GM06990 (cell line): ENCODE measurements at regions not wholly inside any gene's neighbourhood (a gene's known extent, or its start where the extent isn't known, plus 50 kb on each side); places are given as distances from the start of the nearest gene placed in this dataset.

Experiments
- DNase-seq: peaks from one replicate; pipeline ENCODE4 v3.0.0-alpha.2; 2011; ENCODE audit not compliant: insufficient read length; ENCODE audit errors: extremely low read depth
- H3K27me3 ChIP-seq: replicated peaks from 2 replicates; pipeline ENCODE4 v1.6.0; 2011; ENCODE audit warnings: low read length; ENCODE audit not compliant: control insufficient read depth, insufficient read depth
- H3K36me3 ChIP-seq: 2 replicates; pipeline ENCODE4 v1.5.1; 2011; ENCODE audit warnings: low read length; ENCODE audit not compliant: control insufficient read depth, insufficient read depth
- H3K4me3 ChIP-seq: replicated peaks from 2 replicates; pipeline ENCODE4 v1.5.1; 2011; ENCODE audit warnings: low read depth, mild to moderate bottlenecking, control low read depth, low read length
- TF ChIP-seq, protein P1 (sequence below): IDR thresholded peaks from 2 replicates; pipeline ENCODE4 v1.5.1; 2011; ENCODE audit warnings: low read length, control low read depth, mild to moderate bottlenecking, inconsistent platforms; ENCODE audit not compliant: insufficient read depth, poor library complexity, severe bottlenecking

DNA sequence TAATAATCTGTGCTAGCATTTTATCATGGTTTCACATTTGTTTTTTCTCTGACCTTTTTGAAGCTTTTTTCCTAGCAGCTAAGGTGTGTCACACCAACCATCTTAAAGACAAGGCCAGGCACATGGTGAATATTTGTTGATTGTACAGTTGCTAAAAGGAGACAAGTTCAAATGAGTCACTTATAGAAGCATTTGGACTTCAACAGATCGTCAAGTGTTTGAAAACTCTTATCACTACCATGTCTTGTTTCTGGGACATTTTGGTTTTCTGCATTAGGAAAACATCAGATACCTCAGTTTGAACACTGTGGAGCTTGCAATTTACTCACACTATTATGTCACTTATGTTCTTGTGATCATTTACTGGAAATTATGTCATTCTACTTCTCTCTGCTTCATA, 407.3 kb downstream of the USP25 start:
- Histone ChIP-seq H3K27me3 (no peaks in the 10 kb centered on the region), H3K4me3 (no peak overlapping the region), H3K36me3 (no peaks in the 10 kb centered on the region)
- TF ChIP-seq, protein P1, sequence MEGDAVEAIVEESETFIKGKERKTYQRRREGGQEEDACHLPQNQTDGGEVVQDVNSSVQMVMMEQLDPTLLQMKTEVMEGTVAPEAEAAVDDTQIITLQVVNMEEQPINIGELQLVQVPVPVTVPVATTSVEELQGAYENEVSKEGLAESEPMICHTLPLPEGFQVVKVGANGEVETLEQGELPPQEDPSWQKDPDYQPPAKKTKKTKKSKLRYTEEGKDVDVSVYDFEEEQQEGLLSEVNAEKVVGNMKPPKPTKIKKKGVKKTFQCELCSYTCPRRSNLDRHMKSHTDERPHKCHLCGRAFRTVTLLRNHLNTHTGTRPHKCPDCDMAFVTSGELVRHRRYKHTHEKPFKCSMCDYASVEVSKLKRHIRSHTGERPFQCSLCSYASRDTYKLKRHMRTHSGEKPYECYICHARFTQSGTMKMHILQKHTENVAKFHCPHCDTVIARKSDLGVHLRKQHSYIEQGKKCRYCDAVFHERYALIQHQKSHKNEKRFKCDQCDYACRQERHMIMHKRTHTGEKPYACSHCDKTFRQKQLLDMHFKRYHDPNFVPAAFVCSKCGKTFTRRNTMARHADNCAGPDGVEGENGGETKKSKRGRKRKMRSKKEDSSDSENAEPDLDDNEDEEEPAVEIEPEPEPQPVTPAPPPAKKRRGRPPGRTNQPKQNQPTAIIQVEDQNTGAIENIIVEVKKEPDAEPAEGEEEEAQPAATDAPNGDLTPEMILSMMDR, result no peak
- DNase-seq, result no peak

DNA sequence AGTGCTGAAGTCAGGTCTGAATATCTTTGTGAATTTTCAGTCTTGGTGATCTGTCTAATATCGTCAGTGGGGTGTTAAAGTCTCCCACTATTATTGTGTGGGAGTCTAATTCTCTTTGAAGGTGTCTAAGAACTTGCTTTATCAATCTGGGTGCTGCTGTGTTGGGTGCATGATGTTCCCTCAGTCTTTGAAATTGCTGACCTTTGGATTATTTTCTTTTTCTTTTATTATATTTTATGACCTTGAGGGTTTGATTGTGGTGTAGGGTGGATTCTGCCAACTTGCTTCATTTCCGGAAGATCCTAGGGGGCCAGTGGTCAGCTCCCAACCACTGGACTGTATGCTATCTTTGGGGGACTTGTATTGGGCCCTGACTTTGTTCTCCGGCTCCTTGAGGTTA, 415.3 kb downstream of the USP25 start:
- no peaks in the 10 kb centered on the region for H3K36me3 ChIP-seq
- DNase-seq, result no peak
- TF ChIP-seq, protein P1, result no peak
- H3K4me3 ChIP-seq, result no peak overlapping the region
- no peaks in the 10 kb centered on the region for H3K27me3 ChIP-seq

DNA sequence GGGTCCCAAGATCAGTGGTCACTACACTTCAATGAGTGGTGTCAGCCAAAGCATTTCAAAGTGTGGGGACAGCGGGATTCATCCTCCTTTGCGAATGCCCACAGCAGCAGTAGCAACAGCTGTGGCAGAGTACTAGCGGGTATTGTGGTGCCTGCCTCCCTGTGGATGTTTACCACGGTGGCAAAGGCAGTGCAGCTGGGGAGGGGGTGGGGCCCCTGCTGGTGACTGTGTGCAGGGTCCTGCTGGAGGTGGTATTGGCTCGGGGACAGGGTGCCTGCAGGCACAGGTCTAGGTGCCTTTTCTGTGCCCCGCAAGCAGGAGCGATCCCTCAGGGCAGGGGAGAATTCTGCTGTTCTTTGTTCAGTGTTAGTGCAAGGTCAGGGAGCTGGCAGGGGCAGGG, 415.7 kb downstream of the USP25 start:
- no peak for DNase-seq
- TF ChIP-seq, protein P1, result no peak
- Histone ChIP-seq H3K27me3 (no peaks in the 10 kb centered on the region), H3K4me3 (no peak overlapping the region), H3K36me3 (no peaks in the 10 kb centered on the region)

DNA sequence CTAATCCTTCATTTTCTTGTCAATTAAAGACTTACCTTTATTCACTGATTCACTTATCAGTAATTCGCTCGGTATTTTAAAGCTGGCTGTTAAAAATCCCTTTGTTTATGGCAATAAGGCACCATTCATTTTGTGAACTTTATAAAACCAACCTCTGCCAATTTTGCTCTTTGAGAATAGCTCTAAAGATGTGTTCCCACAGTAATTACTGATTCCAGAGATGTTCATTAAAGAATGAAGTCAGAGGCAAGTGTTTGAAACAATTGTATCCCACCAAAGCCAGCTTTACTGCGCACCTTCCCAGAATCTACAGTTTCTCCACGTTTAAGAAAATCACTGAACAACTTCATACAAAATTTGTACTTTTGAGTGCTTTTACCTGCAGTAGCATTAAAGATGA, 424.5 kb downstream of the USP25 start:
- Histone ChIP-seq H3K36me3 (no peaks in the 10 kb centered on the region), H3K4me3 (no peak overlapping the region), H3K27me3 (no peaks in the 10 kb centered on the region)
- no peak for DNase-seq
- TF ChIP-seq, protein P1, result no peak

DNA sequence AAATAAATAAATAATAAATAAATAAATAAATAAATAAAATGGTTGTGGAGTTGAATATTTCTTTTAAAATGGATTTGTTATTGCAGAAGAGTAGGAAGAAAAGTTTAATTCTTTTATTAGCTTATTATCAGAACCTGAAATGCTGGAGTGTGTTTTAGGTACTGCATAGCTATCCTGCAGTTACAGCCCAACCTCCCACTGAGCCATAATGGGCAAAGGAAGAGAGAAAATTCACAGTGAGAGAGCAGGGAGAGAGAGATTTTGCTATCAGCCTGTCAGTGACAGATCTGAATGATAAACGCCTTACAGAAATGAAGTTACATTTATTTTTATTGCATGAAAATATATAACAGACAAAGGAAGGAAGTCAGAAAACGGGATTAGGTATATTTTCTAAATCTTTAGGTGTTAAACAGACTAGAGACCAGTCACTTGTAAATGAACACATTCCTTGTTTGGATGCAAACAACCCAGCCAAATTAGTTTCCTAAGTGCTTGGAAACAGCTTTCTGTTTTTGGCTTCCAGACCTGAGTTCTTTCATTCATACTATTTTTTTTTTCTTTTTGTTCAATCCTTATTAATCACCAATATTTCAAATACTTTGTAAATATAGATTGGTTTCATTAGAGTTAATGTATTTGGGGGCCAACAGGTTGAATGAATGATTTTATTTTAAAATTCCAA, 425.3 kb downstream of the USP25 start:
- TF ChIP-seq, protein P1, result no peak
- DNase-seq, result no peak

DNA sequence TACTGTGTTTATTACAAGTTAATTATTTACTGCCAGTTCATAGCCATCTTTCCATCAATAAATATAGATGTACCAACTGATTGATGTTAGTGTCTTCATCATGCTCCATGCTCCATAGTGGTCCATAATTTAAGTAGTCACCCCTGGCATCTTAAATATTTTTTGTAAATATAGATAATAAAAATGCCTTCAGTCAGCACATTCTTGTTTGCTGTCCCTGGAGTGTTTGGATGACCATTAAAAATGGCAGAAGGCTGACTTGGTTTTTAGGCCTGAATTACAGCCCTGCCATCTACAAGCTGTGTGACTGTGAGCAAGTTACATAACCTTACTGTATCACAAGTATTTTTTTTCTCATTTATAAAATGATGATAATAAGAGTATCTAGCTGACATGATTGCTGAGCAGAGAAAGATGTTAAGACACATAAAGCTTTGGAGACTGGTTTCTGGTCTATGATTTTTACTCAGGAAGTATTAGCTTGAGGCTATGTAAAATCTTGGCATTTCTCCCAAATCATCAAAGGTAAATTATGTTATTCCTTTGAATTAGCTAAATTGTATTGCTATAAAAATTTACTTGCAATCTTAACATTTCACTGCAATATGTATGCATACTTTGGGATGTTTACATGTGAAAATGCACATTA, 427.2 kb downstream of the USP25 start:
- Histone ChIP-seq H3K27me3 (no peaks in the 10 kb centered on the region), H3K36me3 (no peaks in the 10 kb centered on the region), H3K4me3 (no peak overlapping the region)
- DNase-seq, result no peak
- TF ChIP-seq, protein P1, result no peak

More for the DNA sequence above, 425.3 kb downstream of the USP25 start:
- Histone ChIP-seq H3K27me3 (no peaks in the 10 kb centered on the region), H3K4me3 (no peak overlapping the region), H3K36me3 (no peaks in the 10 kb centered on the region)
